OCI-LY3 (cell line): ENCODE measurements at regions not wholly inside any gene's neighbourhood (a gene's known extent, or its start where the extent isn't known, plus 50 kb on each side); places are given as distances from the start of the nearest gene placed in this dataset.
"Not testable (repeated sequence)": the region's sequence is repeated elsewhere in the genome, so short reads cannot be mapped to it uniquely, and the experiment has no call there.

Experiments
- H2AFZ ChIP-seq: fragments of 200-600, 300-600 bp; shearing (Covaris generic); 2 replicates; pipeline ENCODE4 v1.6.0; 2014; ENCODE audit warnings: antibody characterized with exemption, low read depth, low read length
- H3K27ac ChIP-seq: fragments of 200-600, 300-600 bp; sonication (generic); 2 replicates; pipeline ENCODE4 v1.5.1; 2014; ENCODE audit warnings: mild to moderate bottlenecking, low read length, moderate library complexity, mixed read lengths
- H3K27me3 ChIP-seq: fragments of 200-600, 300-600 bp; sonication (generic); 2 replicates; pipeline ENCODE4 v1.6.1; 2014; ENCODE audit warnings: low read depth, low read length, mixed read lengths
- H3K36me3 ChIP-seq: fragments of 200-600, 300-600 bp; sonication (generic); replicated peaks from 2 replicates; pipeline ENCODE3; 2014; ENCODE audit warnings: low read depth, low read length, mixed read lengths
- H3K4me1 ChIP-seq: fragments of 300-600, 200-600 bp; sonication (generic); 2 replicates; pipeline ENCODE4 v1.6.1; 2014; ENCODE audit warnings: low read length, mixed read lengths
- H3K4me2 ChIP-seq: fragments of 200-600, 300-600 bp; sonication (generic); 2 replicates; pipeline ENCODE4 v1.6.1; 2014; ENCODE audit warnings: low read length, mixed read lengths
- H3K4me3 ChIP-seq: fragments of 300-600, 200-600 bp; sonication (generic); 2 replicates; pipeline ENCODE4 v1.5.1; 2014; ENCODE audit warnings: antibody characterized with exemption, mild to moderate bottlenecking, low read length, moderate library complexity
- H3K79me2 ChIP-seq: fragments of 300-600, 200-600 bp; shearing (Covaris generic); 2 replicates; pipeline ENCODE4 v1.6.1; 2014; ENCODE audit warnings: mild to moderate bottlenecking, low read length, mixed read lengths
- H3K9ac ChIP-seq: fragments of 300-600, 200-600 bp; shearing (Covaris generic); 2 replicates; pipeline ENCODE4 v1.6.0; 2014; ENCODE audit warnings: mild to moderate bottlenecking, low read length, moderate library complexity
- H3K9me3 ChIP-seq: fragments of 200-600, 300-600 bp; shearing (Covaris generic); 2 replicates; pipeline ENCODE4 v1.6.1; 2014; ENCODE audit warnings: low read length, mixed read lengths; ENCODE audit not compliant: insufficient read depth
- H4K20me1 ChIP-seq: fragments of 200-600, 300-600 bp; sonication (generic); 2 replicates; pipeline ENCODE4 v1.6.1; 2016; ENCODE audit warnings: low read length, mixed read lengths; ENCODE audit not compliant: insufficient read depth
- CTCF ChIP-seq: fragments of 200-600, 300-600 bp; sonication (generic); IDR thresholded peaks from 2 replicates; pipeline ENCODE4 v1.5.1; 2014; ENCODE audit warnings: antibody characterized with exemption, low read length, low read depth
- EZH2phosphoT487 ChIP-seq: fragments of 200-600 bp; shearing (Covaris generic); IDR thresholded peaks from 2 replicates; pipeline ENCODE4 v1.6.1; 2018; ENCODE audit warnings: antibody characterized with exemption, mixed run types, low read depth

GRCh38 chr10:53029449-53029848 is 256.9 kb upstream of the MBL2 start:
- Histone ChIP-seq H3K4me2 (no peak overlapping the region), H3K4me3 (no peak overlapping the region), H3K27ac (no peak overlapping the region), H3K9ac (no peak overlapping the region), H3K79me2 (no peaks in the 10 kb centered on the region), H3K9me3 (no peaks in the 10 kb centered on the region), H2AFZ (no peak overlapping the region), H4K20me1 (no peaks in the 10 kb centered on the region), H3K27me3 (no peaks in the 10 kb centered on the region), H3K36me3 (no peaks in the 10 kb centered on the region), H3K4me1 (peaks cover 16% of the 10 kb centered on the region)
- TF ChIP-seq EZH2phosphoT487 (no peak), CTCF (no peak)

GRCh38 chr10:53025765-53026164 is 253.2 kb upstream of the MBL2 start:
- not testable (repeated sequence) for H3K27me3 ChIP-seq, H3K4me3 ChIP-seq, H2AFZ ChIP-seq, H3K36me3 ChIP-seq, H3K4me2 ChIP-seq, H3K27ac ChIP-seq, H3K9ac ChIP-seq, H3K4me1 ChIP-seq, H3K79me2 ChIP-seq, H4K20me1 ChIP-seq, H3K9me3 ChIP-seq

GRCh38 chr10:53025172-53025711 is 252.7 kb upstream of the MBL2 start:
- no peaks in the 10 kb centered on the region for H4K20me1 ChIP-seq
- H3K4me1 ChIP-seq = peaks cover 3% of the 10 kb centered on the region; the same call in 1 of the 2 replicates
- peak overlapping the region; percentile 51; the same call in 1 of the 2 replicates for H3K9ac ChIP-seq
- no peaks in the 10 kb centered on the region for H3K79me2 ChIP-seq
- H3K27ac ChIP-seq = no peak overlapping the region
- peak overlapping the region; percentile 85 for H2AFZ ChIP-seq
- peak overlapping the region; percentile 71 for H3K4me3 ChIP-seq
- H3K36me3 ChIP-seq = no peaks in the 10 kb centered on the region
- H3K27me3 ChIP-seq = no peaks in the 10 kb centered on the region
- no peaks in the 10 kb centered on the region for H3K9me3 ChIP-seq
- TF ChIP-seq EZH2phosphoT487 (no peak), CTCF (no peak)
- peak overlapping the region; percentile 62 for H3K4me2 ChIP-seq

GRCh38 chr10:53023411-53023810 is 250.8 kb upstream of the MBL2 start:
- Histone ChIP-seq H3K27ac (no peak overlapping the region), H3K4me1 (no peaks in the 10 kb centered on the region), H3K27me3 (no peaks in the 10 kb centered on the region)

More at GRCh38 chr10:53023411-53023810, 250.8 kb upstream of the MBL2 start:
- Histone ChIP-seq H3K36me3 (no peaks in the 10 kb centered on the region), H3K9me3 (no peaks in the 10 kb centered on the region), H3K79me2 (no peaks in the 10 kb centered on the region), H2AFZ (no peak overlapping the region), H3K4me2 (no peak overlapping the region), H3K9ac (no peak overlapping the region), H4K20me1 (no peaks in the 10 kb centered on the region), H3K4me3 (no peak overlapping the region)
- no peak for TF ChIP-seq EZH2phosphoT487
- no peak for TF ChIP-seq CTCF
